Thyroid gland (tissue), 4 donors: ENCODE measurements at regions not wholly inside any gene's neighbourhood (a gene's known extent, or its start where the extent isn't known, plus 50 kb on each side); places are given as distances from the start of the nearest gene placed in this dataset.

ENCODE experiments used
- DNase-seq, 2 donors: peaks; one replicate each; pipeline ENCODE4 v3.0.0-alpha.2; 2019
- H3K27ac ChIP-seq, 3 donors: fragments of 200-600 bp; sonication (generic); 1 replicate in 2 of 3; 2 replicates in 1 of 3; pipeline ENCODE4 v1.5.1; 2016 to 2019; ENCODE audit warnings: mild to moderate bottlenecking in 1 of 3, moderate library complexity in 1 of 3
- H3K27me3 ChIP-seq: fragments of 200-600 bp; sonication (generic); one replicate; pipeline ENCODE4 v1.5.1; 2019
- H3K36me3 ChIP-seq, 2 donors: fragments of 200-600 bp; sonication (generic); one replicate each; pipeline ENCODE4 v1.5.1; 2016 to 2019
- H3K4me1 ChIP-seq, 2 donors: fragments of 200-600 bp; sonication (generic); one replicate each; pipeline ENCODE4 v1.5.1; 2017 to 2019
- H3K4me3 ChIP-seq, 3 donors: fragments of 200-600 bp; sonication (generic); replicated peaks in 1 of 3; 1 replicate in 2 of 3; 2 replicates in 1 of 3; pipeline ENCODE4 v1.5.1; 2016; ENCODE audit warnings: mild to moderate bottlenecking in 1 of 3
- H3K9me3 ChIP-seq: fragments of 200-600 bp; sonication (generic); one replicate; pipeline ENCODE4 v1.5.1; 2017
- POLR2A ChIP-seq, 2 donors: fragments of 450-650 bp; IDR thresholded peaks; one replicate each; pipeline ENCODE4 v1.6.1; 2017; ENCODE audit warnings: antibody characterized with exemption in 2 of 2, mild to moderate bottlenecking in 2 of 2, moderate library complexity in 1 of 2
- WGBS, 2 donors: methylation state at CpG; one replicate each; pipeline ENCODE4 v1.1.5; 2017; 5-methylcytosine and 5-hydroxymethylcytosine counted together
- intact Hi-C: fragments of 100-400 bp; cut with DNase I; formaldehyde crosslinking; loops from one replicate; pipeline ENCODE4 v1.15.1; 2023
- TF ChIP-seq, protein P1 (sequence below), 6 experiments: fragments of 200-600 bp in 3 of 6; fragments of 450-650 bp in 3 of 6; sonication (generic) in 3 of 6; IDR thresholded peaks; one replicate each; pipeline ENCODE4 v1.5.1; 2016 to 2019; ENCODE audit warnings: antibody characterized with exemption in 6 of 6, mild to moderate bottlenecking in 2 of 6, inconsistent platforms in 1 of 6, moderate library complexity in 1 of 6

- no peak overlapping the region for H3K4me3 ChIP-seq
- no peak for DNase-seq
- peaks cover 0 to 6% of the 10 kb centered on the region in 2 donors for H3K4me1 ChIP-seq
- WGBS, 2 donors: 94 to 96% methylated on average over 3 of the region's 3 CpGs
- intact Hi-C loops: no loop called here
- no peaks in the 10 kb centered on the region for H3K9me3 ChIP-seq
- no peak overlapping the region for H3K27ac ChIP-seq
- H3K27me3 ChIP-seq: no peaks in the 10 kb centered on the region
- TF ChIP-seq, protein P1, sequence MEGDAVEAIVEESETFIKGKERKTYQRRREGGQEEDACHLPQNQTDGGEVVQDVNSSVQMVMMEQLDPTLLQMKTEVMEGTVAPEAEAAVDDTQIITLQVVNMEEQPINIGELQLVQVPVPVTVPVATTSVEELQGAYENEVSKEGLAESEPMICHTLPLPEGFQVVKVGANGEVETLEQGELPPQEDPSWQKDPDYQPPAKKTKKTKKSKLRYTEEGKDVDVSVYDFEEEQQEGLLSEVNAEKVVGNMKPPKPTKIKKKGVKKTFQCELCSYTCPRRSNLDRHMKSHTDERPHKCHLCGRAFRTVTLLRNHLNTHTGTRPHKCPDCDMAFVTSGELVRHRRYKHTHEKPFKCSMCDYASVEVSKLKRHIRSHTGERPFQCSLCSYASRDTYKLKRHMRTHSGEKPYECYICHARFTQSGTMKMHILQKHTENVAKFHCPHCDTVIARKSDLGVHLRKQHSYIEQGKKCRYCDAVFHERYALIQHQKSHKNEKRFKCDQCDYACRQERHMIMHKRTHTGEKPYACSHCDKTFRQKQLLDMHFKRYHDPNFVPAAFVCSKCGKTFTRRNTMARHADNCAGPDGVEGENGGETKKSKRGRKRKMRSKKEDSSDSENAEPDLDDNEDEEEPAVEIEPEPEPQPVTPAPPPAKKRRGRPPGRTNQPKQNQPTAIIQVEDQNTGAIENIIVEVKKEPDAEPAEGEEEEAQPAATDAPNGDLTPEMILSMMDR (IDR thresholded peaks at IDR 0.05): no peak
- no peak for TF ChIP-seq POLR2A (IDR thresholded peaks at IDR 0.05)
- no peaks in the 10 kb centered on the region for H3K36me3 ChIP-seq
These were observed 79.3 kb upstream of the COL24A1 start for GRCh38 chr1:86235852-86236251.

DNA sequence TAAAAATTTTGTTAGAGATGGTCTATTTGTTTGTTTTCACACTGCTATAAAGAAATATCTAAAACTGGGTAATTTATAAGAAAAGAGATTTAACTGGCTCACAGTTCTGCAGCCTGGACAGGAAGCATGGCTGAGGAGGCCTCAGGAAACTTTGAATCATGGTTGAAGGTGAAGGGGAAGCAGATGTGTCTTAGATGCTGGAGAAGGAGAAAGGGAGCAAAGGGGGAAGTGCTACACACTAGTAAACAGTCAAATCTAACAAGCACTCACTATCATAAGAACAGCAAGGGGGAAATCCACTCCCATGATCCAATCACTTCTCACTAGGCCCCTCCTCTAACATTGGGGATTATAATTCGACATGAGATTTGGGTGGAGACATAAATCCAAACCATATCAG lies 76.8 kb upstream of the COL24A1 start:
- TF ChIP-seq, protein P1 (IDR thresholded peaks at IDR 0.05): no peak
- TF ChIP-seq POLR2A (IDR thresholded peaks at IDR 0.05): no peak
- H3K36me3 ChIP-seq: no peaks in the 10 kb centered on the region
- 76 to 83% methylated on average over 1 of the region's 1 CpG for WGBS, 2 donors

DNA sequence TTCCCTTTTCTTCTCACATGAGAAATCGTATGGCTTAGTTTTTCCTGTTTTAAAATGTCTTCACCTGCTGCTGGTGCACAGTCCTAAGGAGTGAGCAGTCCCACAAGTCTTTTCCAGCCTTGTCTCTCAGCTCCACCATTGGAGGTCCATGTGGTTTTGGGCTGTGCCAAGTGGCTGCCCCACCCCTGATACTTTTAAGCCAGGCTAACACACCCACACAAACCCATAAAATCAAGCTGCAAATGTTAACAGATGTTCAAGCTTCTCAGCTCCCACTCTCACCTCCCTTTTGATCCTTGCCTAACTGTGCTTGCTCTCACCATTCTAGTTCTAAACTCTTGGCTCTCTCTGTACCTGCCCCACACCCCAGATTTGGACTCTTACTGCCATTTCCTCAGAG lies 74.5 kb upstream of the COL24A1 start:
- Histone ChIP-seq H3K4me1 (no peaks in the 10 kb centered on the region), H3K27ac (no peak overlapping the region), H3K27me3 (no peaks in the 10 kb centered on the region), H3K36me3 (no peaks in the 10 kb centered on the region), H3K9me3 (no peaks in the 10 kb centered on the region), H3K4me3 (no peak overlapping the region)
- WGBS, 2 donors: 87 to 88% methylated on average over 1 of the region's 1 CpG
- intact Hi-C loops: no loop called here
- no peak for TF ChIP-seq POLR2A (IDR thresholded peaks at IDR 0.05)
- TF ChIP-seq, protein P1 (IDR thresholded peaks at IDR 0.05): no peak
- DNase-seq: no peak

More for the DNA sequence above, 76.8 kb upstream of the COL24A1 start:
- DNase-seq: no peak
- intact Hi-C loops: no loop called here
- H3K27me3 ChIP-seq: no peaks in the 10 kb centered on the region
- H3K27ac ChIP-seq: no peak overlapping the region
- no peaks in the 10 kb centered on the region for H3K9me3 ChIP-seq
- H3K4me1 ChIP-seq: peaks cover 0 to 6% of the 10 kb centered on the region in 2 donors
- H3K4me3 ChIP-seq: no peak overlapping the region

DNA sequence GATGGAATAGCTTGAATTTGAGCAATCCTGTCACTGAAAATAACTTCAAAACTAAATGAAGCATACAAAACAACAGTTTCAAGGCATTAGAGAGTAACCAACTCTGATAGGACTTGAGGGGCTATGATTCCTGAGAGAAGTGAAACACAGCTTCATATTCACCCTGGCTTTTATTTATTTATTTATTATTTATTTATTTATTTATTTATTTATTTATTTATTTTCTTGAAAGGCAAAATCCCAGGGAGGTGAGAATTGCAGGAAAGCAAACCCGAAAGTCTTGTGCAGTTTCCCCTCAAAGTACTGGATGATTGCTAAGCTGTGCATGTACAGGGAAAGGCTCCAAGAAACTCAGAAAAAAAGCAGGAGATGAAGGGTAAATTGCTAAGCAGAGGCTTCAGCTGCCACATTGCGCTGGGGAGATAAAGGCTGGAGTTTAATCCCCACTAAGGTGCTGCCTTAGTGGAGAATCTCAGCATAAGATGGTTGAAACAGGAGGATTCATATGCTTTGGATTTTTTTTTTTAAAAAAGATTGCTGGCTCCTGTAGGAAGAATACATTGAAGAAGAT lies 72.9 kb upstream of the COL24A1 start:
- DNase-seq: no peak
- Histone ChIP-seq H3K36me3 (no peaks in the 10 kb centered on the region), H3K9me3 (no peaks in the 10 kb centered on the region), H3K27me3 (no peaks in the 10 kb centered on the region), H3K4me1 (no peaks in the 10 kb centered on the region), H3K27ac (no peak overlapping the region), H3K4me3 (no peak overlapping the region)
- intact Hi-C loops: no loop called here
- TF ChIP-seq POLR2A (IDR thresholded peaks at IDR 0.05): no peak
- TF ChIP-seq, protein P1 (IDR thresholded peaks at IDR 0.05): no peak
- WGBS, 2 donors: 81 to 83% methylated on average over 2 of the region's 2 CpGs

DNA sequence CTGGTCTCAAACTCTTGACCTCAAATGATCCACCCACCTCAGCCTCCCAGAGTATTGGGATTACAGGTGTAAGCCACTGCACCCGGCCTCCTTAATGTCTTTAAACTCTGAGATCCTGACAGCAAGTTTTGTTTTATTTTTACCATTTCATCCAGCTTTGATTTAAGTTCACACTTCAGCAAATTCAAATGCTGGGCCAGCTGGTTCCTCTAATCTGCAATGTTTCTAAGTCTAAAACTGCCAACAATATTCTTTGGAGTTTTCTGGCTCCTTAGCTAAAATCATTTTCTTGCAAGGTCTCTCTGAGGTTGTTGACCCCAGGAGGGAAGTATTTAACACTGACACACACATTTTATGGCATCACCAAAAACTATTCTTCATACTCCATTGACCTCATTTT lies 72.0 kb upstream of the COL24A1 start:
- intact Hi-C loops: no loop called here

More for the DNA sequence above, 72.0 kb upstream of the COL24A1 start:
- TF ChIP-seq POLR2A (IDR thresholded peaks at IDR 0.05): no peak
- TF ChIP-seq, protein P1 (IDR thresholded peaks at IDR 0.05): no peak
- WGBS, 2 donors: 90 to 100% methylated on average over 1 of the region's 1 CpG
- Histone ChIP-seq H3K4me3 (no peak overlapping the region), H3K27me3 (no peaks in the 10 kb centered on the region), H3K4me1 (no peaks in the 10 kb centered on the region), H3K27ac (no peak overlapping the region), H3K9me3 (no peaks in the 10 kb centered on the region), H3K36me3 (no peaks in the 10 kb centered on the region)
- no peak for DNase-seq
